GM21576 (cell line): ENCODE measurements at regions not wholly inside any gene's neighbourhood (a gene's known extent, or its start where the extent isn't known, plus 50 kb on each side); places are given as distances from the start of the nearest gene placed in this dataset.
A peak's percentile ranks its signal among the peaks of the same experiment; 100 is the strongest.

Experiments
- ATAC-seq: cut with Tn5 transposase; IDR thresholded peaks from one replicate; pipeline ENCODE4 v1.9.1; 2021; ENCODE audit warnings: mild to moderate bottlenecking, moderate library complexity; ENCODE audit not compliant: unreplicated experiment

DNA sequence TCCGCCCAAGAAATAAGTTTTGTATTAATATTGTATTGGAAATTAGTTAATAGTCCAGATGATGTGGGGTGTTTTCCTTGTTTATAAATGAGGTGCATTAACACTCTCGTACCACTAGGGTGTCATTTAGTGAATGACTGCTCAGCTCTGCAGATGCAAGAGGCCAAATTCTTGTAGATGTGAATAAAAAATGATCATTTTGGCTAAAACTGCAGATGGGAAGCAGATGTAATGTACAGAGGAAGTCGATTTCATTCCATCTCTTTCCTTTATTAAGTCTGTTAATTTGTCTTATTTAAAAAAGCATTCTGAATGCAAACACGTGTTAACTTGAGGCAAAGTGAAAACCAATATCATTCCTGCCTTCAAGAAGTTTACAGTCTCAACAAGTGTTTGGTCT is 108.1 kb downstream of the DHX15 start:
- no peak for ATAC-seq

DNA sequence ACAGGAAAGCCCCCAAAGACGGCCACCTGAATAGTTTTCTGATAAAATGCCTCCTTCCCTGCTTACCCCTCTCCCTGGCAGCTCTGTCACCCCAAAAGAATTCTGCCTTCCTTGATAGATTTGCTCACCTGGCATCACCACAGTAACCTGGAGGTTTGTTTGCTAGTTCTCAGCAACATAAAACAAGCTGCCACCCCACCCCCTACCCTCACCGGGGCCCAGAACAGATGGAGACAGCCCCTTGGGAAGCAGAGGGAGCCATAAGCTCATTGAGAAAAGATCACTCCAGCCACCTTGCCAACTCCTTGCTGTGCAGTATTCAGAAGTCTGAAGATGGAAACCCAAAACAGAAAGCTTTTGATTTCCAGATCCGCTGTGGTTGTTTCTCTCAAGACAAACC is 108.6 kb downstream of the DHX15 start:
- no peak for ATAC-seq

DNA sequence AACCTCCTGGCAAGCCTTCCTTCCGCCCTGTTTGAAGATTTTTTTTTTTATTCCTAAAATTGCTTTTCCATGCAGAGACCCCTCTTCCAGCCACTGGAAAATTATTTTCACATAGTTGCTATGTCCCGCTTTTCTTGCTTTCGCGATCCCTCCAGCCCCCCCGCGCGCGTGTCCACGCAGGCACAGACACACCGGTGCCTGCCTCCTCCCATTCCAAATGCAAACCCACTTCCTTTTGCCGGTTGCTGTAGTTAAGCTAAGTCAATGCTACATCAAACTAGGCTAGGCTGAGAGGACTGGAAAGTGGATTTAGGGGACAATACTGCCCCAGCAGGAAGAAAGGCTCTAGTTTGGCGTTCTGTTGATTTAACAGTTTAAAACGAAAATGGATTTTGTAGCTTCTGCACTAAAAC is 111.0 kb downstream of the DHX15 start:
- no peak for ATAC-seq

DNA sequence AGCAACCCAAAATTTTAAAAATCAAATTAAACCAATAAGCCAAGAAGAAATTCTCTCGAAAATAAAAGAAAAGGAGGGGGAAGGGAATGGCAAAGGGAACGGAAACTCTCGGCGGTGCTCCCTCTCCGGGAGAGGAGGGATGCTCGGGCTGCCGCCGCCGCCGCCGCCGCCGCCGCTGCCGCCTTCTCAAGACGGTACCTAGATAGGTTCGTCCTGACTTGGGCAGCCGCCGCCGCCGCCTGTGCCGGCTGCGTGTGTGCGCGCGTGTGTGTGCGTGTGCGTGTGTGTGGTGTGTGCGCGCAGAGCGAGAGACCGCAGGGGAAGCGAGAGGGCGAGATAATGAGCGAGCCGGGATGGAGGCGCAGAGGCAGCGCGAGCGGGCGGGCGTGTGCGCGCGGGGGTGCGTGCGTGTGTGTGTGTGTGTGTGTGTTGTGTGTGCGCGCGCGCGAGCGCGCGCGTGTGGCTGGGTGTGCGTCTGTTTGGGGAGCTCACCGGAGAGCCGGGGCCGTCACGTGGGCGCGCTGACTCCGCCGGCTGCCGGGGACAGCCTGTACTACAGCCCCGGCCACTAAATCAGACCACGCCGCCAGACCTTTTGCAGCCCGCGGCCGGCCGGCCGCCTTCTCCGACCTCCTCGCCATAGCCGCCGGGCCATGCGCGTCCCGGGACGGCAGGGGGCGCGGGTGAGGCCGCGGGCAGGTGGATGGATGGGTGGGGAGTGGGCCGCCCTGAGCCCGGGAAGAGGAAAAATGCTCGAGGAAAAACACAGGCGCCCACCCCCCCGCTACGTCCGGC is 111.6 kb downstream of the DHX15 start:
- peak; percentile 65 for ATAC-seq

DNA sequence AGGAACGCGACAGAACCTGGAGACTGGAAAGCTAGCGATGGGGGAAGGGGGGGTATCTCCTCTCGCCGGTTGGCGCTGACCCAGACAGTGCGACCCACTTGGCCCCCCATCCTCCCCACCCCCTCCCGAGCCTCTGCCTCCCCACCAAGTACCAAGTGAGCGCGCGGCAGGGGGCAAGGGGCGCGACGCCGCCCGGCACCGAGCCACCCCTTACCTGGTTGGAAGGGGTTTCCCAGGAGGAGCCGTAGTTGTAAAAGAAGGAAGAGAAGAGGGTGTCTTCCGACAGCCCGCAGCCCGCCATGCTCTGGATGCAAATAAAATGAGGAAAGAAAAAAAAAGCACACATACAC is 112.2 kb downstream of the DHX15 start:
- ATAC-seq = no peak

DNA sequence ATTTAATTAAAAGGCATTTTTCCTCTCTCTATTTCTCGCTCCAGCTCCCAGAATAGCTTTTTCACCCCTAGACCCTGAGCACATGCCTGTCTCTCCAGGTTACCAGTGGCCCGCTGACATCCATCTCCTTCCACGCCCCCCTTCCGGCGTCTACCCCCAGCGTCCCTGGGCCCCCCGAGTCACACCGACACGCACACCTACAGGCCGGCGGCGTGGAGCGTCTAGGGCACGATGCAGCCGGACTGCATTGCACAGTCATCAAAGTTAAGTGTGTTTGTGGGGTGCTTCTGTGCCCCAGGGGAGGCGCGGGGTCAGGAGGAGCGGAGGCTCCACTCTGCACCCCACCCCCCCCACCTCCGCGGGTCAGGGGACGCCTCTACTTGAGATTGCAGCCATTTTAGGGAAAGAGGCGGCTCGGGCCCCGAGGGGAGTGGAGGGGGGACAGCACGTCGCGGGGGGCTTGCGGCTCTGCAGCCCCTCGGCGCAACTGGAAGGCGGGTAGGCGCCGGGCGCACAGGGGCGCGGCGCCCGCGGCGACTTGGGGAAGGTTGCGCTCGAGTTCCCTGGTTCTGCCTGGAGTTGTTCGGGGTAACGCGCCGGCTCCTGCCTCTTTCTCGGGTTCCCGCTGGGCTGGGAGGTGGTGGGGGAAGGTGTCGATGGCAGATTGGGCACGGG is 112.7 kb downstream of the DHX15 start:
- ATAC-seq = no peak

DNA sequence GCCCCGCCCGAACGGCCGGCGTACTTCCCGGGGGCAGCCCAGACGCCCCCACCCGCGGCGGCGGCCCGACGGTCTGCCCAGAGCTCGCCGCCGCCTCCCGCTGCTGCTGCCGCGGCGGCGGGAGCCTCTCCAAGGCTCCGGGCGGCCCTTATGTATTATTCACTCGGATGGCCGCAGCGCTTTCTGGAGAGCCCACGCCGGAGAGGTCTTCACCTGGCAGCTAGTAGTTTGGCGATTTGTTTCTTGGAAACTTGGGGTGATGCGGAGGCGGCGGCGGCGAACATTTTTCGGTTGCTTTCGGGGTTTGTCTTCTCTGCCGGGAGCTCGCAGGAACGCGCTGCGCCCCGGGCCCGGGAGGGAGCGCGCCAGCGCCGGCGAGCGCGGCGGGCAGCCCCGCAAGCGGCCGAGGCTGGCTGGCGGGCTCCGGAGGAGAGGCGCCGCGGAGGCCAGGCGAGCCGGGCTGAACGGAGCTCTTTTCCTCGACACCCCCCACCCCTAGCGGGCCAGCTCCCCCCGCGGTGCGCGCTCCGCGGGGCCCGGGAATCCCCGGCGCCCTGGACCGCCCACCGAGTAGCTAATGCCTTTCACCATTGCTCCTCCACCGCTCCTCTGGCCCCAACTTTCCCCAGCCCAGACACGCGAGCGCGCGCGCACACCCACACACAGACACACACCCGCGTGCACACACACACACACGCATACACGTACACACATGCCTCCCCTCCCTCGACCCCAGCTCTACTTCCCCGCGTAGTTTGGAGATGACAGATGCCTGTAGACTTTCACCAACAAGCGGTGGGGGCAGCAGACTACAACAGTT is 113.5 kb downstream of the DHX15 start:
- ATAC-seq = no peak

DNA sequence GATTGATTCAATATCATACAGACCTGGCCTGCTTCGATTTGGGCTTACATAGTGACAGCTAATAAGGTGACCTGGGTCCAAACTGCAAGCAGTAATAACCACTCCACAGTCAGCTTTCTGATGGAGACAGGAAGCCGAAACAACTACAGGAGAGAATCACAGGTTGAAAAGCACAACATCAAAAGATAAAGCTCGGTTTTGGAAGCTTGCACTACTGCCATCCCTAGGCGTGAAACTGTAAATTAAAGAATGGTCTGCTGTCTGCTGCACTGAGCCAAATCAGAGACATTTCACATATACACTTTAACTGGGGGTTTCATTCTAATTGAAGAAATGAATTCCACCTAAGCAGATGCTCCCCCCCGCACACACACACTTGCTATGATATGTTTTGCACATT is 116.3 kb downstream of the DHX15 start:
- ATAC-seq = no peak

DNA sequence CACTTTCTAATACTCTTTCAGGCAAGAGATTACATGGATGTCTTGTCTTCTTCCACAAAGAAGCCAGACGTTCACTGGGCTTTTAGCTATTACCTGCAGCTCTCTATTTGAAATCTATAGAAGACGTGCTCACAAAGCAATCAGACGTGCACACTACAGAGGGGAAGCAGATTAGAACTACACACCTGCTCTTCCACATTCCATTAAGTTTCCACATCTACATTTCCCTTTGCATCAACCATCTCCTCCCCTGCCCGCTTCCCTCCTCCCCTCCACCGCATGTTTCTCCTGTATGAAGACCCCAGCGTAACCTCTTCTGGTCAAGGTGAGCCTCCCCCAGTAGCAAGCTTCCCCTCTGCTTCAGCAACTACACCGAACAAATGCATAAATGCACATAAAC is 119.8 kb downstream of the DHX15 start:
- ATAC-seq = no peak

DNA sequence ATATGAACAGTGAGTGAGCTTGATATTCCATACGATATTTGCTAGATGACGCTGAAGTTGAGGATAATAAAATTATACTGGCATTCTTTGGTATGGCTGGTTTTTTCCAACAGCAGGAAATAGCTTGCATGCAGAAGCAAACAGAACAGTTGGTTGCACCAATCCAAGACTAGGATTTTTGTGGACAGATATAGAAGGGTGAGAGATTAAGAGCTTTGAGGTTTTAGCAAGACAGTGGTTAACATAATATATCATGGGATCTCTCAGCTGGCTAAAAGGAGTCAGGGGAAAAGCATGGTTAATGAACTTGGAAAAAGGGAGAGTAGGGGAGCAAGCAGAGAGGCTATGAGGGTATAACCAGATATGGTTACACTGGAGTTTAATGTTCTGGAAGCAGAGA is 127.9 kb downstream of the DHX15 start:
- ATAC-seq = no peak

DNA sequence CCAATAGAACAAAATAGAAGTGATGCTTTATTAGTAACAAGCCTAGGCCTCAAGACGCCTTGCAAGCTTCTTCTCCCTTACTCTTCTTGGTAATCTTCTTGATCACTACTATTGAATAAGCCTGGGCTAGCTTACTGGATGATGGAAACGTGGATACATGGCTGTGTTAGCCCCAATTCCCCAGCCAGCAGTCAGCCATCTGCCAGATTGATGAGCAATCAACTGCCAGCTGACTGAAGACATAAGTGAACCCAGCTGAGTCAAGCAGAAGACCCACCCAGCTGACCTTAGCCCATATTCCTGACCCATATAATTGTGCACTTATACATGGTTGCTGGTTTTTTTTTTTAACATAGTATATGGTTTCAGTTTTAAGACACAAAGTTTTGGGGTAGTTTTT is 130.4 kb downstream of the DHX15 start:
- ATAC-seq = no peak

DNA sequence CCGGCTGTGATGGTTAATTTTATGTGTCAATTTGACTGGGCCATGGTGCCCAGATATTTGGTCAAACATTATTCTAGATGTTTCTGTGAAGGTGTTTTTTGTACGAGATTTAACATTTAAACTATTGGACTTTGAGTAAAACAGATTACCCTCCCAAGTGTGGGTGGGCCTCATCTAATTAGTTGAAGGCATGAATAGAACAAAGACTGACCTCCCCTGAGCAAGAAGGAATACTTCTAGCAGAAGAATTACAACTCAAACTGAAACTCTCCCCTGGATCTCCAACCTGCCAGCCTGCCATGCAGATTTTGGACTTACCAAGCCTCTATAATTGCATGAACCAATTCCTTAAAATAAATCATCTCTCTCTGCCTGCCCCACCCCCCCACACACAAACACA is 132.5 kb downstream of the DHX15 start:
- ATAC-seq = no peak

DNA sequence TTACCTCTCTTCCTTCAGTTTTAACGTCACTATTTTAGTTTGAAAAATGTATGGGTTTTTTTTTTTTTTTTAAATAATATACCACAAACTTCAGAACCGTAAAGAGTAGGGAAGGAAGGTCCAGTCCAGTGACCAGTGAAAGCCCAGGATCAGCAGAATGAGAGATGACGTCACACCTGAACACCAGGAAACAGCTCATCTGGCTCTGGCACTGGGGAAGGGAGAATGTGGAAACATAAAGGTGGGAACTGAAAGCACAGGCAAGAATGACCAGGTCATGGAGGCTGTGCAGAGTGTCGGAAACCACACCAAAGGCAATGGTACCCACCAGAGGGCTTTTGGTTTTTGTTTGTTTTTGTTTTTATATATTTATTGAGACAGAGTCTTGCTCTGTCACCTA is 141.2 kb downstream of the DHX15 start:
- no peak for ATAC-seq

DNA sequence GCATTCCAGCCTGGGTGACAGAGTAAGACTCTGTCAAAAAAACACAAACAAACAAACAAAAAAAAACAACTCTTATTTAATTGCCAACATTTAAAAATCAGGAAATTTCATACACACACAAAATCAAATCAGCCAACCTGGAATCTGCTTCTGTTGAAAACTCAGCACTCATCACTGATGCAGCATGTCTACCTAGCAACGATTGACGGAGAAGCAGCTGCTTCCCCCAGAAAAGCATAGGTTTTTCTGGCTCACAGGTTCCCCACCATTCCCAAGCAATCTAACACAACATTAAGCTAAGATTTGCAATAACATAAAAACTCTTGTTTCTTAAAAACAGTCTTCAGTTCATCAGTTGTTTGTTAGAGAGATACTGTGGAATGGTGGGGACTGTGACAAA is 143.6 kb downstream of the DHX15 start:
- ATAC-seq = no peak

DNA sequence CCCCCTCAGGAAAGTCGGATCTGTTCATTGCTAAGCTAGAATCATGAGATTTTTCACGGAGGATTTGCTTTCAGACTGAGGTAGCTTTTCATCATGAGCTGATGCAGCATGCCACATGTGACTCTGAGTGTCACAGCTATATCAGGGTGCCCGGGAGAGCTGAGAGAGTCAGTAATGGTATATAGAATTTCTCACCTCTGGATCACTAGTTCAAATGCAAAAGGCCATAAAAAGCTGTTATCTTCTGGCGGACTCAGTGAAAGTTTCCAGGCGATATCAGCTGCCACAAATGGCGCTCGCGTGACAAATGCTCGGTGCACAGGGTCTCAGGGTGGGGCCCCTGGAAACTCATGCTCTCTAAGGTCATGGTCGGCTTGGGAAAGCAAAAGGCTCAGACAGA is 150.1 kb downstream of the DHX15 start:
- no peak for ATAC-seq

DNA sequence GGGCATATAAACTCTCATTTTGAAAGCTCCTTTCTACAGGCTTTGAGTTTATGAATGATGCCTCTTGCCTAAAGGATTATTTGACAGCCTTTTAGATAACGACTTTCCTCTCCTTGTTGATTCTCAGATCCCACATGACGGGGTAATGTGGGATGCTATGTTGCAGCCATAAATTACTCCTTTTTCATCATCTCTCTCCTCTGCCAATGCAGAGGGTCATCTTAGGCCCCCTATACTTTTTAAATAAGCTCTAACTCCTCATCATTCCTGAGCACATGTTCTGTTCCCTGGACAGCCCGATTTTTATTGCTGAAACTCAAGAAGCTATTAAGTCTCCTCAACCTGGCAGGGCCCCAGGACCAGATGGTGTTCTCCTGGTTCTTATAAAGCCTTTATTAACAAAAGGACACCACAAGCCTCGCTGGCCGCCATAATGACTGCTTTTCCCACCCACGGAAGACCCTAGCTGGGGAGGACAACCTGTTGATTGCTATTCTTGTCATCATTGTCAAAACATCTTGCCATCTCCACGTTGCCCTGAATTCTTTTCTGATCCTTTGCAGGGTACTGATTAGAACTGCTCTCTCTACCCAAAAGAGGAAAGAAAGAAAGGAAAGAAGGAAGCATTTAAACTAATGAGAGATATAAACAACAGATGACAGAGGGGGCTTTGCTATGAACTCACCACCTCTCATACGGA is 150.7 kb downstream of the DHX15 start:
- ATAC-seq = no peak

DNA sequence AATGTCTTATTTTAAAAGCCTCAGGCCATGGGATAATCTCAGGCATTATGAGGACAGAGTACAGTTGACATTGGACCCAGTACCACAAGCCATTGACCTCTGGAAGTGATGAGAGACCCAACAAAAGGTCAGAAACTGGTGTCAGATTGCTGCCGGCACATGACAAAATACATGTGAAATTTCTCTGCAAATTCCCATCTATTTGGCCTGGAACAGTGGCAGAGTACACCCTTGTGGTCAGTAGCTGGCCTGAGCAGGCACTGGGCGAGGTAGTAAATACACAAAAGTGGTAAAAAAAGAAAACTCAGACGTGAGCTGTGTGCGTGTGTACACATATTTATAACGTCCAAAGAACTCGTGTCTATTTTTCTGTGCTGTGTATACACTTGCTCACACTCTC is 155.5 kb downstream of the DHX15 start:
- ATAC-seq = no peak

DNA sequence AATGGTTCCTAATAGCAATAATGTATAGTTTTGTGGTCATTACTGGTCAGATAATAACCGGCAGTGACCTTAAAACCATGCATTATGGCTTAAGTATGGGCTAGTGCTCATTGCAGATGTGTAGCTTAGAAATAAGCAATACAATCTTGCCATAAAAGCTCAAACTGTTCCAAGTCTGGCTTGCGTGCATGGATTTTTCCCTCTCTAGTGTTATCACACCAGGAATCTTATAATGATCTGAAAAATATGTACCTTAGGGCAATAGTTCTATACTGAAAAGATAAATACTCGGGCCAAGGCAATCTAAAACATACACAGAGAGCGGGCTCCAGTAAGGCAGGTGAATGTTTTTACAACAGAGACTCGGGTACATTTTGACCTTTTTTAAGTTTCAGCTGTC is 157.8 kb downstream of the DHX15 start:
- no peak for ATAC-seq

DNA sequence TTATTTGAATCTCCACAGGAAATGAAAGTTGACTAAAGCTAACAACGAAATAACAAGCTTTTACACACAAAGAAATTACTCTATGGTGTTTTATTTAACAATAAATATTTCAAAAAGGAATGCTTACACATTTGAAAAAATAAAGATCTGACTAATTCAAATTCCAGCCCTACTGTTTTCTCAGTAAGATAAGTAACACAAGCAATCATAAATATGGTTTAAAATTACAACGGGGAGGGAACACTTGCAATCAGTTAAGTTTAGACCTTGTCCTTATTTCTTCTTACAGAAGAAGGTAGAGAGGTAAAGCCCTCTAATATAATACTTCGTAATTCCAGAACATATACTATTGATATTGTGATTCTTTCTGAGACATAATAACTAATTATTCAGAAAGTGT is 158.5 kb downstream of the DHX15 start:
- ATAC-seq = no peak

DNA sequence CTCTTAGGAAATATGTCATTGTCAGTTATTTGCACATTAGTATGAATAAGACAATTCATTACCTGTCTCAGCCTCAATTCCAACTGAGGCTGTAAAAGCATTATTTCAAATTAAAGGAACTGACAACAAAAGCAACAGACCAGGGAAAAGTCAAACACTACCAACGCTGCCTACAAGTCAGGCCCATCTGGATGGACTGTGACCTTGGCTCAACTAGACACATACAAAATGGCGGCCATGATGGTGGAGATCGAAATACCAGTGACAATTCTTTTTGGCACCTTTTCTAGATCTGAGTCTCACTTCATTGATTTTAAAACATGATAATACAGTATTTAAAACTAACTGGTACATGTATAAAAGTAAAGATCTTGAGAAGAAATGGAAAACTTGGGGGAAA is 160.7 kb downstream of the DHX15 start:
- no peak for ATAC-seq

DNA sequence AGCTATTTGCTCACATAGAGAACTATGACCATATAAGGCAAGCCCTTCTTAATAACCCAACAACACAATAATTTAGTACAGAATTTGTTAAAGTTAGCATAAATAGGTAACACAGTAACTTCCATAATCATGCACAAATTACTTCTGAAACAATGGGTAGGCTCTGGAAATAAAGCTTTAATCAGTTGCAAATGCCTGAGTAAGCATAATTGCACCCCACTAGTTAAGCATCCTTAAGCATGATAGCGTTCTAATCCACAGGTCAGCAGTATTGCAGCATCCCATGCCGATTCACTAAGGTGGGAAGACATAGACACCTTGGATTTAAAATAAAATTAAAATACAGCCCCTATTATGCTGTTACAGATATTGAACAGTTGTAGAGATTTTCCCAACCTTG is 161.7 kb downstream of the DHX15 start:
- no peak for ATAC-seq
